ENCODE measurements at regions not wholly inside any gene's neighbourhood (a gene's known extent, or its start where the extent isn't known, plus 50 kb on each side); places are given as distances from the start of the nearest gene placed in this dataset.
"Not testable (repeated sequence)": the region's sequence is repeated elsewhere in the genome, so short reads cannot be mapped to it uniquely, and the experiment has no call there.

DNA sequence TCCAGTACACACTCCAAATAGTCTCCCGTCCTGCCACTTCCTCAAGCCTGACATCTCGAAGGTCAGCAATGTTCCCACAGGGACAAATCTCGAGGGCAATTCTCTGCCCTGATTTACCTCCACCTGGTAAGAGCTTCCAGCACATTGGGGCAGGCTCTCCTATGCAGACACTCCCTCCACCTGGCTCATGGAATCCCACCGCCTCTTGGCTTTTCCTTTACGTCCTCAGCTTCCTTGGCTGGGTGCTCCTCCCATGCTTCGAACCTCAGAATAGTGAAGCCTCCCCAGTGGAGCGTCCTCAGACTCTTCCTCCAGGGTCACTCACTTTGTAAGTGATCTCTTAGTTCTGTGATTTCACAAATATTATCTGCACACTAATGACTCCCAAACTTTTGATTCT is 205.2 kb upstream of the ECI2 start:
- no peak for DNase-seq (ENCODE audit: low read depth in 2 of 2)

DNA sequence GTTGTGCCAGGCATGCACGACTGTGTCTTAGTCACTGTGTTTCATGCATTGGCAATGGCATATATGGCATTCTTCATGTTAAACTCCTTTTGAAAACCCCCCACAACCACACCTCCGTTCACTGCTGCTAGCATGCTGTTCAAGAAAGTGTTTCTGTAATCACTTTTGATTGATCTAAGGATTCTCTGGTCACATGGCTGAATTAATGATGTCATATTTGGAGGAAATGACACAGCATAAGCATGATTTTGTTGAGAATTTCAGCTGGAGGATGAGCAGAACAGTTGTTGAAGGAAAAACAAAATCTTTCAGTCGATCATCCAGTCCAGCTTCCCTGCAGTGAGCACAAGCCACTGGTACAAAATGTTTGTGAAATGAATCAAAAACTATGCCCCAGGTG is 203.5 kb upstream of the ECI2 start:
- no peak for DNase-seq (ENCODE audit: low read depth in 2 of 2)

DNA sequence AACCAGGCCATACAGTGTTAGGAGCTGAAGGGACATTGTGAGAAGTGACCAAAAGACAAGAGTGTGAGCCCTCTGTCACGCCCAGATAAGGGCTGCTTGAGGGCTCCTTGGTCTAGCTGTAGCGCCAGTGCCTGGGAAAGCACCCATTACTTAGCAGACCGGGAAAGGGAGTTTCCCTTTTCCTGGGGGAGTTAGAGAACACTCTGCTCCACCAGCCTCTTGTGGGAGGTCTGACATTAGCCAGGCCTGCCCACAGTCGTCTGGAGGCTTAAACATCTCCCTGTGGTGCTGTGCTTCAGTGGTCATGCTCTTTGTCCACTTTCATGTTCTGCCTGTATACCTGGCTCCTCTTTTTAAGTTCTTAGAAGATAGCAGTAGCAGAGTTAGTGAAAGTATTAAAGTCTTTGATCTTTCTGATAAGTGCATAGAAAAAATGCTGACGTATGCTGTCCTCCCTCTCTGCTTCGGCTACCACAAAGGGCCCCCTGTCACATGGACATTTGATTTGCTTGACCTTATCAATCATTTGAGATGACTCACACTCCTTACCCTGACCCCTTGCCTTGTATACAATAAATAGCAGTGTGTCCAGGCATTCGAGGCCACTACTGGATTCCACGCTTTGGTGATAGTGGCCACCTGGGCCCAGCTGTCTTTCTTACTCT is 201.5 kb upstream of the ECI2 start:
- no peak for DNase-seq (ENCODE audit: low read depth in 2 of 2)

DNA sequence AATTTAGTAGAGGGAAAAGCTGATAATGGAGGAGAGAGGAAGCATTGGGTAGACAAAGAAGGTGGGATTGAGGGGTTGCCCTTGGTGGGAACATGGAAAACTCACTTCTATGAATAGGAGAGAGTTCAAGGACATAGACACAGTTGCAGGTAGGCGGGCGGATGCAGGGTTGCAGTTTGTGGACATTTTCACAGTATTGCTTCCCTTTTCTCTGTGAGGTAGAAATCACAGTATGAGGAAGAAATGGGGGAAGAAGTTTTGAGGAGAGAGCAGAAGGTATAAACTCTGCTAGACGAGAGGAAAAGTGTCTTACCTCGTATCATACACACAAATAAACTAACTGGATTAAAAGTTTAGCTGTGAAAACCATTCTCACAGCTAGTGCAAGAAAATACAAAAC is 200.7 kb upstream of the ECI2 start:
- DNase-seq (ENCODE audit: low read depth in 2 of 2), result no peak

DNA sequence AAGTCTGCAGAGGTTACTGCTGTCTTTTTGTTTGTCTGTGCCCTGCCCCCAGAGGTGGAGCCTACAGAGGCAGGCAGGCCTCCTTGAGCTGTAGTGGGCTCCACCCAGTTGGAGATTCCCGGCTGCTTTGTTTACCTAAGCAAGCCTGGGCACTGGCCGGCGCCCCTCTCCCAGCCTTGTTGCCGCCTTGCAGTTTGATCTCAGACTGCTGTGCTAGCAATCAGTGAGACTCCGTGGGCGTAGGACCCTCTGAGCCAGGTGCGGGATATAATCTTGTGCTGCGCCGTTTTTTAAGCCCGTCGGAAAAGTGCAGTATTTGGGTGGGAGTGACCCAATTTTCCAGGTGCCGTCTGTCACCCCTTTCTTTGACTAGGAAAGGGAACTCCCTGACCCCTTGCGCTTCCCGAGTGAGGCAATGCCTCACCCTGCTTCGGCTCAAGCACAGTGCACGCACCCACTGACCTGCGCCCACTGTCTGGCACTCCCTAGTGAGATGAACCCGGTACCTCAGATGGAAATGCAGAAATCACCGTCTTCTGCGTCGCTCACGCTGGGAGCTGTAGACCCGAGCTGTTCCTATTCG is 198.9 kb upstream of the ECI2 start:
- not testable (repeated sequence) for DNase-seq (ENCODE audit: low read depth in 2 of 2)

DNA sequence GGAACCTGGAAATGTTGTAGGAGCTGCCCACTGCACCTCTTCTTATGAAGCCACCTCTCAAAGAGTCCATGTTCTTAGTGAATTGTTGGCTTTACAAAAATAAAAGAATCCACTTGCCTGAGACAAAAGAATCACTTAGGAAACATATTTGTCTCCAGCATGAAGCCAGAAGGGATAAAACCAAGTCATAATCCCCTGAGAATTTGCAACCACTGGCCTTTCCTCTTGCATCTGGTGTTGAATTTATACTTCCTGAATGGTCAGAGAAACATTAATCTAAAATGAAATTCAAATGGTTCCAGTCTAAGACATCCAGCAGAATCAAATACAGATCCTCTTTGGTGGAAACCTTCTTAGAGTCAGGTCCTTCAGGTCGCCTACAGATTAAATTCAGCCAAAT is 192.5 kb upstream of the ECI2 start:
- peak in 1 of 2 donors; percentile 47 for DNase-seq (ENCODE audit: low read depth in 2 of 2)

DNA sequence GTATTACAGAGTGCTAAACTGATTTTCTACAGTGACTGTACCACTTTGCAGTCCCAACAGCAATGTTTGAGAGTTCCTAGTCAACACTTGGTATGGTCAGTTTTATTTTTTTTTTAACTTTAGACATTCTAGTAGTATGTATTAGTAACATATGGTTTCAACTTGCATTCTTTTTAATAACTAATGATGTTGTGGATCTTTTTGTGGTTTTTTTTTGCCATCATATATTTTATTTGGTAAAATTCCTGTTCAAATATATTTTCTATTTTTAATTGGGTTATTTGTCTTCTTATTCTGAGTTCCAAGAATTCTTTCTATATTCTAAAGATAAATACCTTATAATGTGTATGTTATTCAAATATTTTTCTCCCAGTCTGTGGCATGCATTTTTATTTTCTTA is 189.4 kb upstream of the ECI2 start:
- DNase-seq (ENCODE audit: low read depth in 2 of 2), result no peak

DNA sequence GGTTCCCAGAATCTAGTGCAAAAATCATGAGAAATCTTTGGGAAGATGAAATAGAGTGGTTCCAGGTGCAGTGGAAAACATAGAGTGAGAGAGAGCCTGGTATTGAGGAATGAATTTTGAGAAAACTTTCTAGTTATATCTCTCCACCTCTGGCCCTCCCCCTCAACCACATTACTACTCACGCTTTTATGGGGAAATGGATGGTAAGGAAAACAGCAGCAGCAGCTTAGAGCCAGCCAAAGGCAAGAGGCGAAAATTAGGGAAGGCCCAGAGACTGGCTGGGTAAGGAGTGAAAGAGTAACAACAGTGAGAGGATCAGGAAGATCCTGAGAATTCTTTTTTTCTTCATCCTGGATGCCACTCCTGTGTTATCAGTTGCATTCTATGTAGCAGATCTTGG is 187.9 kb upstream of the ECI2 start:
- no peak for DNase-seq (ENCODE audit: low read depth in 2 of 2)

DNA sequence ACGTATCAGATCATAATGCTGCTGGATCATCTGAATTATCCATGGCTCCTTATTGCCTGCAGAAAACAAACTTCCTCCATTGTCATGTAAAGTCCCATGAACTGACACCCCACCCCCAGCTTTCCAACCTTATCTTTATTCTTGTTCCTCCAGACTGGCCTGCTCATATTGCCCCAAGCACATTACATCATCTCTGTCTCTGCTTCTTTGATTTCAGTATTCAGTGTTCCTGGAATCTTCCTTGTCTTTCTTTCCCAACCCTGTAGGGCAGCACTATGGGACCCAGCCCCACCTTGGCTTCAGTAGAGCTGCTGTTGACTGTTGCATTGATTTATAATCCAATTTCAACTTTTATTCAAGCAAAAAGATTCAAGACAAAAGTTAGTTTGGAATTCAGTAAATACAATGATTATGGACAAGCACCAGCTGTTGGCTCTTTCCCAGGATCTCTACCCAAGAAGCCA is 187.5 kb upstream of the ECI2 start:
- no peak for DNase-seq (ENCODE audit: low read depth in 2 of 2)

DNA sequence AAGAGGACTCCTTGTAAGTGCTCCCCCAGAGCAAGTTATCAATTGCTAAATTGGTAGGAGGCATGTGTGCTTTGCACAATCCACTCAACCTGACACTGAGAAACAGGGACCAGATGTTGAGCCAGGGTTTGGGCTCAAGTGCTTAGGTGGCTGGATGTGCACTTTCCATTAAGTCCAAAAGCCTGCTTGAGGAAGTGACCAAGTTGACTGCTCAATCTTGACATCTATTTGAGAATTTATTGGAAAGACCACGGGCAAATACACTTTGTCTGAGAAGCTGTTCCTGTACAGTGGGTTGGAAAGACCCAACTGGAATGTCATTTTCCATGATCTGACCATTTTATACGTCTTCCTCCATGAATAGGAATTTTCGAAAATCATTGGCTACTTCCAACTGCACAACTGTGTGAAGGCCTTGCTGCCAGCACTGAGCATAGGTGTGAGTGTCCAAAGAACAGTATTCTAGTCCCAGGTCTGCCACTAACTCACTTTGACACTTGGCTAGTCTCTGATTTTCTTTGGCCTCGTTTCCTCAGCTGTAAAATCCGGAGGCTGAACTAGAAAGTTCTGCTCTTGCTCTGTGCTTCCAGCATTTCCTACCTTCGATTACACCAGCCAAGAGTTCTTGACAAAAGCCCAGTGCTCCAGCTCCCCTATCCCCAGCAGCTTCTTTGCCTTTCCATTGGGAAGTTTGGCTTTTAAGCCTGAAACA is 186.9 kb upstream of the ECI2 start:
- DNase-seq (ENCODE audit: low read depth in 2 of 2), result peak in 1 of 2 donors; percentile 36

DNA sequence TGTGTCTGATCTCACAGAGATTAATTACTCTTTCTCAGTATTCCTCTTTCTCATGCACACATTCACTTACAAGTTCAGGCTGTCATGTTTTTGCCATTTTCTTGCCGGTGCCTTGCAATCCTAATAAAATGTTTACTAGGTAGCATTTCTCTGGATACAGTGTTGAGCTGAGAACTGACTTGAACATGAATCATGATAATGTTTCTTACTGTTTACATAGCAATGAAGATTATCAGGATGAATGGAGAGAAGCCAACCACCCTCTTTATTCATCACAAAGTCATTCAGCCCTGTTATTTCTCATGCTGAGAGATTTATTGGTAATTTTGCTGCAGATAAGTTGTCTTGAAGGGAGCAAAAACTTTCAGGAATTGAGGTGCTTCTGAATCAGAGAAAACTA is 185.5 kb upstream of the ECI2 start:
- peak; percentile 31 to 91 for DNase-seq (ENCODE audit: low read depth in 2 of 2)

DNA sequence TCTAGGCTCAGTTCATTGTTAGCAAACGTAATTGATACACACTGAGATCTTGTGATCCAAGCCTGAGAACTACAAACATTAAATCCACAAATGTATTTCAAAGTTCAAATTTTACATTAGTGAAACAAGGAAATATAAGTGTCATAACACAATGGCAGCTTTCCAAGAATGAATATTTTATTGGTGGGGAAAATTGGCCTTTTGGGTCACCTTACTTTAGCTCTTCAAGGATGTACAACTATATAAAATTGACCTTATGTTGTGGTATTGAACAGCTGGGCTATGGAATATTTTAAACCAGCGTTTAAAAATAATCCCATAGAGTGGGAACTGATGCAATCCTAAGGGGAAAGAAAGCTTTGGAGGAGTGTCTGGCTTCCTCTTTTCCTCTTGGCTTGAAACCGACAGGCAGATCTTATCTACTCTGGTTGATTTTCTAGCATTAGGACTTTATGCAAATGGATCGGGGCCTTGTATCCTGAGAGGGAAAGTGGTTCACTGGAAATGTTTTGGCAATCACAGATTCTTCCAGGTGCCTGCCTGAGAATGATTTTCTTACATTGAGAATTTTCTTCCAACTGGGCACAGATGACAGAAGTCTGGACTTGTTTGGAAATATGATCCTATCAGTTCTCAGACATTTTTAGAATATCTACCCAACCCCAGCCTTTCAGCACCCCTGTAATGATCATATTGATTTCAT is 184.8 kb upstream of the ECI2 start:
- DNase-seq (ENCODE audit: low read depth in 2 of 2), result peak; percentile 71 to 89

DNA sequence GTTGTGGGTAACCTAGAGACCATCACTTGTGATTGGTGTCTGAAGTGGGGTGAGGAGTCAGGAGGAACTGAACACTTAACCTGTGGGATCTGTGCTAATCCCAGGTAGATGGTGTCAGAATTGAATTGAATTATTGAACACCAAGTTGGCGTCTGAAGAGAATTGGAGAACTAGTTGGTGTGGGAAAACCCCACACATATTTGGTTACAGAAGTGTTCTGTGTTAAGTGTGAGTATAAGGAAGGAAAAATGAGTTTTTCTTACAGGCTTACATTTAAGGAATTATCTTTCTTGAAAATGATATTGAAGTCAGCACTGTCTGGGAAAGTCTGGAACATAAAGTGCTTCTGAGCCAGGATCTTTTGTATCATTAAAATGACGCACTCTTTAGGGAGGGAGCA is 182.9 kb upstream of the ECI2 start:
- no peak for DNase-seq (ENCODE audit: low read depth in 2 of 2)

DNA sequence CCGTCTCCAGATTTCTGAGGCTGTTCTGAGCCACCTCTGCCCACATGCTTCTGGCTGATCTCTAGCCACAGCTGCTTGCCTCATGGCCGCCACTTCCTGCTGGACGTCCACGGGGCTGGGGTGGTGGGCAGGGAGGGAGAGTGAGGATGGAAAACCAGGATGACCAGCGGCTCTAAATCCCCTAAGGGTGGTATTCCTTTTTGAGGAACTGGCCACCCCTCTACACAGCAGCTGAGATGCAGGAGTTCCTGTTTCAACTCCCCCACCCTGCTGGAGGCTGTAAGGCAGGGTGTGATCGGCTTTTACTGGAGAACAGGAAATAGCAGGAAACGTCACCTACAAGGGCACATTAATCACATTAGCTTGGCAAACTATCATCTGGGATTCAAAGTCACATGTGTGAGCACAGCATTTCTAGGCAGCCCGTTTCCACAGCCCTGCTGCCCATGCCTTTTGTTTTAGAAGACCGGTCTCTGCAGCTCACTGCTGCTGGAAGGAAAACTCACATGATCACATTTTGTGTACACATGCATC is 181.6 kb upstream of the ECI2 start:
- peak; percentile 95 to 98 for DNase-seq (ENCODE audit: low read depth in 2 of 2)

DNA sequence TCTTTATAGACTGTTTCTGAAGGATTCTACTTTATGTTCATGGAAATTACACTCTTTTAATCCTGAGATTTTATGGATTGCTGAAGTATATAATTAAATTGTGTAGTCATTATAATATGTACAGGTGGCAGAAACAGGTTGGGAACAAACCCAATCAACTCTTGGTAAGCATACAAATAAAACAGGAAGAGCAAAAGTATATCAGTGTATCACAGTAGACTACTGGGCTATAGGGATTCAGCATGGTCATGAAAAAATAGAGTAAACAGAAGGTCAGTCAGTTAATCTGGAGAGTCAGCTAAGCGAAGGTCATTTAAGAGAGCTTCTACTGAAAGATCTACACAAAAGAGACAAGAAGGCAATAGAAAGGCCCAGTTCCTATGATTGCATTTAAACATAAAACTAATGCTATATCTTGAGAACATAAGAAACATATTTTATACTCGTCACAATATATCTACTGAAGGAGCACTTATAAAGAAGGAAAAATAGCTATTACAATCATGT is 178.9 kb upstream of the ECI2 start:
- no peak for DNase-seq (ENCODE audit: low read depth in 2 of 2)

DNA sequence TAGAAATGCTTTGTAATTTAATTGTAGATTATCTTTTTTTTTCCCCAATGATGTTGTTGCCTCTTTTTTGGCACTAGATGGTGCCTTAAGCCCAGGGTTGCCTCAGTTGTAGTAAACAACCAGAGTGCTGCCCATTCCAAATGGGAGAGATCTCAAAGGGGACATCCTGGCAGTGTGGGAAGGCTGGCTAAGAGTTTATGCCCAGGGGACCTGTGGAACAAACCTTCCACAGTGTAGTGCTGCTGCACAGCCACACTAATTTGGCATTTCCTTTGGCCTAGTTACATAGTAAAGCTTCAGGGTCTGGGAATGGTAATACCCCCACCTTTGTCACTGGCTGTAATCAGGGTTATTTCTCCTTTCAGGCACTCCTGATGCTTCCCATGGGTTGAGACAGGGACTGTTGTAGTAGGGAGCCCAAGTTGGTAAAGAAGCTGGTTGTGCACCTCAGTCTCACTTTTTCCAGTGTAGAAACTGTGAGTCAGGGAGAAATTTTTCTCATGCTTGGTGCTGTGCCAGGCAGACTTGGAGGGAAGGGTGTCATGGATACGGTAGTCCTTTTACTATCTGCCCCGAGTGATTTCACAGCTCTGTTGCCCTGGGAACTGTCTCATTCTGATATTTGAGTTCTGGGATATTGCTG is 177.8 kb upstream of the ECI2 start:
- peak; percentile 96 for DNase-seq (ENCODE audit: low read depth in 2 of 2)

DNA sequence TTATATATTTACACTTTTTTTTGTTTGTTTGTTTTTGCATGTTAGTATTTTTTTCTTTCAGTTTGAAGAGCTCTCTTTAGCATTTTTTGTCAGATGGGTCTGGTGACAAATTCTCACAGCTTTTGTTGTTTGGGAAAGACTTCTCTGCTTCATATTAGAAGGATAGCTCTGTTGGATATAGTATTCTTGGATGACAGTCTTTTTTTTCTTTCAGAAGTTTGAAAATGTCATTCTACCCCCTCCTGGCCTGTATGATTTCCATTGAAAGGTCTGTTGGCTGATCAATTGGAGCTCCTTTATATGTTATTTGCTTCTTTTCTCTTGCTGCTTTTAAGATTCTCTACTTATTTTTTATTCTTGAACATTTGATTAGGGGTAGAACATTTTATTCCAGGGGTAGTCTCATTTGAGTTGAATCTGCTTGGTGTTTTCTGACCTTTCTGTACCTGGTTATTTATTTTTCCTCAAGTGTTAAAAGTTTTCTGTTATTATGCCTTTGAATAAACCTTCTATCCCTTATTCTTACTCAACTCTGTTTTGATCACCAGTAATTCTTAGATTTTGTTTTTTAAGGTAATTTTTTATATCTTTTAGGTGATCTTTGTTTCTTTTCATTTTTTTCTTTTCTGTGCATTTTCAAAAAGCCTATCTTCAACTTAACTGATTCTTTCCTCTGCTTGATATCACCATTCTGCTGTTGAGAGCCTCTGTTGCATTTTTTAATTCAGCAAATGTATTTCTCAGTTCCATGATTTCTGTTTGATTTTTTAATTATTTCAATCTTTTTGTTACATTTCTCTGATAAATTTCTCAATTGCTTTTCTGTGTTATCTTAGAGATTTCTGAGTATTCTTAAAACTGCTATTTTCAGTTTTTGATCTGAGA is 176.8 kb upstream of the ECI2 start:
- DNase-seq (ENCODE audit: low read depth in 2 of 2), result no peak

DNA sequence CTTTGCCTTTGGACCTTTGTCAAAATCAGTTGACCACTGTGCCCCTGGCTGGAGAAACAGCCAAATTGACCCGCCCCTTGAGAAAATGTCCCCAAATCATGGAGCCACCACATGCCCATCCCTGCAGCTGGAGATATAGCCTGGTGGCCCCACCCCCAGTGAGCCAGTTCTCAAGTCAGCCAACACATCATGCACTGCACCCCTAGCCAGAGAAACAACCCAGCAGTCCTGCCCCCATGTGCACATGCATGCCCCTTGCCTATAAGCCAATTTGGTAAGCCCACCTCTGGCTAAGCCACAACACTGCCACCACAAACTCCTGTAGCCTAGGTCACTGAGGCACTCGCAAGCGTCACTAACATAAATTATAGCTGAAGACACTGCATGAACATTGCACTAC is 174.2 kb upstream of the ECI2 start:
- DNase-seq (ENCODE audit: low read depth in 2 of 2), result no peak

DNA sequence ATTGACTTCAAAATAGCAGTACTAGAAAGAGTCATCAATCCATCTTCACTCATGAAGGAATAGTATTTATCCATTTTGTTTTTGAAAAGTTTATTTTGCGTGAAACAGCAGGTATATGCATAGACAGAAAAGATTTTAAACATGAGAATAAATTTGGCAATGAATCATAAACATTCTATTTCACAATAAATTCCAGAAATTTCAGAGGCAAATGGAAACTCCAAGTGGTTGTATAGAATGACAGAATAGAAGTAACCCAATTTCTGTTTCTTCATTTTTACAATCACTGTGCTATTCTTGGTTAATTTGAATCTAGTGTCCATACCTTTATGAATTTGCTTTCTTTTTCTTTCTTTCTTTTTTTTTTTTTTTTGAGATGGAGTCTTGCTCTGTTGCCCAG is 173.0 kb upstream of the ECI2 start:
- DNase-seq (ENCODE audit: low read depth in 2 of 2), result no peak

DNA sequence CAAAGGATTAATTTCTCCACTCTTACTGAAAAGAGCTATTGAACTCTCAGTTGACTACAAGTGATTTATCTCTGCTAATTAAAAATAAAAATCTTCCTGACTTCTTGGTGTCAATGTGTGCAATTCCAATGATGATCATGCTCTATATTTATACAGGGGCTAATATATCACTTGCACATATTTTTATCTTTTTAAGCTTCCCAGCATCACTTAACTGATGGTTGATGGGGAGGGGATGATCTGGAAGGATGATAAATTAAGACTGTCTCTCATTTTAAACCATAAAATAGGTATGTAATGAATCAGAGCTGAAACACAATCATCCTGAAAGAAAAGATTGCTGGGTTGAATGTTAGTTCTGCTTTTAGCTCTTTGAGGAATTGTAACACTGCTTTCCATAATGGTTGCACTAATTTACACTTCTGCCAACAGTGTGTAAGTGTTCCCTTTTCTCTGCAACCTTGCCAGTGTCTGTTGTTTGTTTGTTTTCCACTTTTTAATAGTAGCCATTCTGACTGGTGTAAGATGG is 169.6 kb upstream of the ECI2 start:
- DNase-seq (ENCODE audit: low read depth in 2 of 2), result no peak
